ENCODE measurements at regions not wholly inside any gene's neighbourhood (a gene's known extent, or its start where the extent isn't known, plus 50 kb on each side); places are given as distances from the start of the nearest gene placed in this dataset.

DNA sequence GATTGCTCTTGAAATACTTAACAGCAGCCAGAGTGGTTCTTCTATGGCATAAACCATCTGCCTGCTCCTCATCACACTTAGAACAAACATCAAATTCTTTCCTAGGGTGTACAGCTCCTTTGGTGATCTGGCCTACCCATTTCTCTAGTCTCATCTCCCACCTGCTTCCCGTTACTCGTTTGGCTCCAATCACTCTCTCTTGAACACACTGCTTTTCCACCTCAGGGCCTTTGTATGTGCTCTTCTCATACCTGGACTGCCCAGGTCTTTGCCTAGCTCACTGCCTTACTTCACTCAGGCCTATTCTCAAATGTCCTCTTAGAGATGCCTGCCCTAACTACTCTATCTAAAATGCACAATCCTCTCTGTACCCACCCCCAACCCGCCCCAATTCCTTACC is 100.5 kb downstream of the KCNRG start:
- TF ChIP-seq, protein P1, sequence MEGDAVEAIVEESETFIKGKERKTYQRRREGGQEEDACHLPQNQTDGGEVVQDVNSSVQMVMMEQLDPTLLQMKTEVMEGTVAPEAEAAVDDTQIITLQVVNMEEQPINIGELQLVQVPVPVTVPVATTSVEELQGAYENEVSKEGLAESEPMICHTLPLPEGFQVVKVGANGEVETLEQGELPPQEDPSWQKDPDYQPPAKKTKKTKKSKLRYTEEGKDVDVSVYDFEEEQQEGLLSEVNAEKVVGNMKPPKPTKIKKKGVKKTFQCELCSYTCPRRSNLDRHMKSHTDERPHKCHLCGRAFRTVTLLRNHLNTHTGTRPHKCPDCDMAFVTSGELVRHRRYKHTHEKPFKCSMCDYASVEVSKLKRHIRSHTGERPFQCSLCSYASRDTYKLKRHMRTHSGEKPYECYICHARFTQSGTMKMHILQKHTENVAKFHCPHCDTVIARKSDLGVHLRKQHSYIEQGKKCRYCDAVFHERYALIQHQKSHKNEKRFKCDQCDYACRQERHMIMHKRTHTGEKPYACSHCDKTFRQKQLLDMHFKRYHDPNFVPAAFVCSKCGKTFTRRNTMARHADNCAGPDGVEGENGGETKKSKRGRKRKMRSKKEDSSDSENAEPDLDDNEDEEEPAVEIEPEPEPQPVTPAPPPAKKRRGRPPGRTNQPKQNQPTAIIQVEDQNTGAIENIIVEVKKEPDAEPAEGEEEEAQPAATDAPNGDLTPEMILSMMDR (conservative IDR thresholded peaks at IDR 0.05; ENCODE audit: low read depth, low read length), result no peak
- no peak for TF ChIP-seq EZH2 (IDR thresholded peaks at IDR 0.05; ENCODE audit: borderline replicate concordance, low read depth, low read length, poor library complexity, severe bottlenecking)
